GM04504 (cell line): ENCODE measurements at regions not wholly inside any gene's neighbourhood (a gene's known extent, or its start where the extent isn't known, plus 50 kb on each side); places are given as distances from the start of the nearest gene placed in this dataset.

Experiments
- DNase-seq: peaks from one replicate; pipeline ENCODE4 v3.0.0-alpha.2; 2012; ENCODE audit warnings: low read depth

- DNase-seq = no peak
These were observed 222.4 kb downstream of the DIRAS2 start for GRCh38 chr9:90420211-90420610.

DNA sequence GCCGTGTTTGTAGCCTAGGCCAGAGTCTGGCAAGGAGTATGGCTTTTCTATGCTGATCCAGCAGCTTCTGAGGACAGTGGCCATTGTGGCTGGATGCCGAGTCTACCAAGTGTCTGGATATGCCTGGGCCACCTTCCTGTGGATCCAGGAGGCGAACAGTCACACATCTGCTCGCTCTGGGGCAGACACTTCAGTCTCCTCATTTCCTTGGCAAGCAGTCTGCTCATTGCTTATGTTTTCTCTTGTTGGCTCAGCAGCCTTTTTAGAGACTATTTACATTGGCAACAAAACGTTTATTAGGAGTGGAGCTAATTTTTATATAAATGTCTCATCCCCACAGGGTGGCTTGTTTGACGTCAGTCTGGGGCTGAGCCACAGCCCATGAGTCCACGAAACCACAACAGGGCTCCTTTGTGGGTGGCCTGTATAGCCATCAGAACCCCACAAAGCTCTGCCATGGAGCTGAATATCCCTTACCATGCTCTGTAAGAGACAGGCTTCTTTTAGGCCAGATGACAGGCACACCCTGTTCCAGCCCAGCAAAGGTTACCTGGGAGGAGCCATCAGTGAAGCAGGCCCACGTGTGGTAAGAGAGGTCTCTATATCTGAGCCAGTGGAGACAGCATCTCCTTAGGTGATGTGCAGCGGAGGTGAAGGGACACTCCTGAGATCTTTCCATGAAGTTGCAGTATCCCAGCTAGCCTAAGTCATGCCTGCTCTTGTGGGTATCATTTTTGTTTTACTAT, 221.7 kb downstream of the DIRAS2 start:
- DNase-seq = no peak

- no peak for DNase-seq
These were observed 220.8 kb downstream of the DIRAS2 start for GRCh38 chr9:90421786-90422185.

- no peak for DNase-seq
These were observed 218.9 kb downstream of the DIRAS2 start for GRCh38 chr9:90423661-90424193.

GRCh38 chr9:90428517-90428916, 214.1 kb downstream of the DIRAS2 start:
- no peak for DNase-seq

DNA sequence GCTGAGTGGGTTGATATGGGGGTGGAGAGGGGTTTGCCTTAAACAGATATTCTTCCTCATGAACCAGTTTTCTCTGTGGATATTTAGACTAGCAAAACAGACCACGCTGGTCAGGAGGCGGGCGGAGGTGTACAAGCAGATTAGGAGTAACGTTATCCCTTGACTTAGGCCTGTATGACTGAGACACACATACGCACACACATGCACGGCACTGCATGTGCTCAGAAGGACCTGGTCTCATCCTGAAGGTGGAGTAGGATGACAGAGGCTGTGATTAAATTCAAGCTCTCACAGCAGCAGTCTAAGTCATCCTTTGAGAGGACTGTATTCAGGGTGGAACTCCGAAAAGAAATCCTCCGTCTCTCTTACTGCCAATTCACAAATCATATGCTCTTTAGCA, 209.7 kb downstream of the DIRAS2 start:
- no peak for DNase-seq

- DNase-seq = no peak
These were observed 209.2 kb downstream of the DIRAS2 start for GRCh38 chr9:90433398-90433941.

GRCh38 chr9:90441814-90442213, 200.8 kb downstream of the DIRAS2 start:
- DNase-seq = no peak

DNA sequence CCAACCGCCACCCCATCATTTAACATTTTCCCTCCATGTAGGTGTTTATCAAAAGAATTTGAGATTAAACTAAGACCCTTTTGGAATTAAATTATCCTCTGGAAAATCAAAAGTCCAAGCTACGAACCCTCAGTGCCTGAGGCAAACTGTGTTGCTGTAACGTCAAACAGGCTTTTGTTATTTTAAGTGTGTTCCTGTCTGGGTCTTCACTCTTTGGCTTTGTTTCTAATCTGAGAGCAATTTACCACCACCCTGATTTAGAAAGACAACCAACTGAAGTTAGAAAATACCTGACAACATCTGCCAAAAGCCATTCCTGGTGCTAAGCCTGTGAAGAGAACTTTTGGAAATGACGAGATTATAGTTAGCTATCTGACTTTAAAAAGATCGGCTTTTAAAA, 199.9 kb downstream of the DIRAS2 start:
- DNase-seq = no peak

- no peak for DNase-seq
These were observed 197.9 kb downstream of the DIRAS2 start for GRCh38 chr9:90444609-90445204.

GRCh38 chr9:90445391-90445790, 197.2 kb downstream of the DIRAS2 start:
- no peak for DNase-seq

GRCh38 chr9:90446200-90446948, 196.2 kb downstream of the DIRAS2 start:
- DNase-seq = no peak

DNA sequence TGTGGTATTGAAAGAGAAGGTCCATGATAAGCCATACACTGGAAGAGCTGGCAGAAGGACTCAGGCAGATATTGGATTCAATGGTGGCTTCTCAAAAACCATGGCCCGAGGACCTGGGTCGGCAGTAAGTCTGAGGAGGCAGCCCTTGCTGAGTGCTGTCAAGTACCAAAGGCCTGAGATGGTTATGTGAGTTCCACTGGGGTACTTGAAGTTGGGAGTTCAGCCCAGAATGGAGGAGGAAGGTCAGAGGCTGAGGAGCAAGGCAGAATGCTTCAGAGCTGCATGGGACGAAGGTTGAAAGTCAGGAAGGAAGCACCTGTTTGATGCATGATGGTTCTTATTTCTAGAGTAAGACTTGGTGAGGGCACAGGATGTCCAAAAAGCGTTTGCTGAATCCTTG, 194.9 kb downstream of the DIRAS2 start:
- no peak for DNase-seq

DNA sequence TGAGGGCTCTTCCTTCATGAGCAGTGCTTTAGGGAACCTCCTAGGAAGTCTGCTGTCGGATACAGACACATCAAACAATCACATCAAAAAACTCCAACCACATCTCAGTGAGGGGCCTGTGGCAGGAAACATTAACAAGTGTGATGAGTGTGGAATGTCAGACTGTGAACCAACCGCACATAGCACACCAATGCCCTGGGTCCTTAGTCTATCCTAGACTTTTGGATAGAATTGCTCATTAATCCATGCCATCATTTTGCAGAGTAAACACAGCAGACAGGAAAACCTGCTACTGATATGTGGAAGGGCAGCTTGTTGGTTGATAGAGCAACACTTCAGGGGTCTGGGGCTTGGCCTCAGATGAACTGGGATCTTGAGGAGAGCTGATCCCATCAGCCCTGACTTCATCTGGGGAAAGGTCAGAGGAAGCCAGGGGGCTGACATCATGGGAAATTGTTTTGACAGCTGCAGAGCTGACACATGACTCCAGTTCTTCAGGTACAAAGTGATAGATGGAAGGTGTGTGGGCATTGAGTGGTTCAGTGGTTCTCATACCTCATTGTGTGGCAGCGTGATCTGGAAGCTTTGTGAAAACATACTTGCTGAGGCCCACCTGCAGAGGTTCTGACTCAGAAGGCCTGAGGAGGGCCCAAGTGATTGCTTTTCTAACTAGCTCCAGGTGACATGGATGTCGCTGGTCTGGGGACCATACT, 193.3 kb downstream of the DIRAS2 start:
- DNase-seq = no peak

DNA sequence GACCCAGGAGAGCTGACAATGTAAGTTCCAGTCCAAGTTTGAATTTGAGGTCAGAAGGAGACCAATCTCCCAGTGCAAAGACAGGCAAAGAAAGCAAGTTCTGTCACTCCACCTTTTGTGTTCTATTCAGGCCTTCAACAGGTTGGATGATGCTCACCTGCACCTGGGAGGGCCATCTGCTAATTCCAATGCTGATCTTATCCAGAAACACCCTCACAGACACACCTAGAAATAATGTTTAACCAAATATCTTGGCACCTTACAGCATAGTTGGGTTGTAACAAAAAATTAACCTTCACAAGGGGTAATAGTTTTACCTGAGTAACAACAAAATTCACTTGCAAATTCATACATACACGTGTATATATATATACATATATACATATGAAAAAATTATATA, 190.8 kb downstream of the DIRAS2 start:
- DNase-seq = no peak

DNA sequence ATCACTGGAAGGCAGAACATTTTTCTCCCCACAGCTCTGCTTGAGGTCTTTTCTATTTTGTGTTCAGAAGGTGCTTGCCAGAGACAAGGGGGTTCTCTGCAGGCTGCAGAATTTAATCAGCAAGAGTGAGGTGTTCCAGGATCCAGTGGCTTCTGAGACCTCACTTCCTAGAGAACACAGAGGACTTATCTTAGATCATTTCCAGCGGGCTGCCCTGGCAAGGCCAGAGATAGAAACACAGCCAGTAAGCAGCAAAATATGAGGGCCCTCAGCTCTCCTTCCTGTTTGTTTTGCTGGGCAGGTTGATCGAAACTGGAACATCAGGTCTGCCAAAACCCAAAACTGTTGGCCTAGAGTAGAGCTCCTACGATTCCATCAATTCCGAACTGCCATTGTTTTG, 187.3 kb downstream of the DIRAS2 start:
- DNase-seq = no peak

DNA sequence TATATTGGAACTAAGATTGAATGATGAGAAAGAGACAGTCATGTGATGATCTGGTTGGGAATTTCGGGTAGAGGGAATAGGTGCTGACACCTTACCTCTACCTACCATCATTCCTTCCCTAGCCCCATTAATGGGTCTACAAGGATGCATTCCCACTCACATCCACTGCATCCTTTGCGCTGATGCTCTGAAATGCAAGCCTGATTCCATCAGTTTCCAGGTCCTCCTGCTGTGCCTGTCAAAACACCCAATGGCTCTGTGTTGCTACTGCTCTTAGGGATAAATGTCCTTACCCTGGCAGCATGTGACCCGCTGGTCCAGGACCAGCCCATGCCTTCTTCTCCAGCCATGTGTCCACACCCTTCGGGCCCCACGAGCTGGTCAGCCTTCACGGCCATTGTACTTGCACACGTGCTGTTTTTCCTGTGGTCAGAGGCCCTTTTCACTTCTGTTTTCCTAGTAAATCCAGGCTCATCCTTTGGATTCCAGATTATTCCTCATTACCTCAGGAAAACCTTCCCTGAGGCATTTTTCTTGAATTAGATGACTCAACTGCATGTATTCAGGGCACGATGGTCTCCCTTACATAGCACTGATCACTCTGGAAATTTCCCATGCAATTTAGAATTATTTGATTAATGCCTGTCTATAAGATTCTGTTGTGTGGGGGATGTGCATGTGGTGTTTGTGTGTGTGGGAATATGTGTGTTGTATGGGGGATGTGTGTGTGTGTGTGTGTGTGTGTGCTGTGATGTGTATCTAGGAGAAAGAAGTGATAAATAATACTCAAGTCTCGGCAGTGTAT, 185.0 kb downstream of the DIRAS2 start:
- DNase-seq = no peak

DNA sequence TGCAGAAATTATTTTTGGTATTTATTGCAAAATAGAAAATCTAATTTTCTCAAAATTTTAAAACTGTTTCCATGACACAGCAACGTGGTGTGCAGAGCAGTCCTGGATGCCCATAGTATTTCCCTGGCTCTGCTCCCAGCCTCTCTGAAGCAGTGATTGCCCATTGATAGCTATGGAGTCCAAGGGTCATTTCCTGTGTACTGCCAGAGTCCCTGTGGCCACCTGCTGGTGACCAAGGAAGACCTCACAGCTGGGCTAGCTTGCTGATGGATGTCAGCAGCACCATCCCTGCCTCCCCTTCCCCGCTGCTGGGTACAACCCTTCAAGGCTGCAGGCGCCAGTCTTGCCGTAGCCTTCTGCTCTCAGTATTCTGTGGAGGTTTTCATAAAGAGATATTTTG, 184.1 kb downstream of the DIRAS2 start:
- DNase-seq = no peak

DNA sequence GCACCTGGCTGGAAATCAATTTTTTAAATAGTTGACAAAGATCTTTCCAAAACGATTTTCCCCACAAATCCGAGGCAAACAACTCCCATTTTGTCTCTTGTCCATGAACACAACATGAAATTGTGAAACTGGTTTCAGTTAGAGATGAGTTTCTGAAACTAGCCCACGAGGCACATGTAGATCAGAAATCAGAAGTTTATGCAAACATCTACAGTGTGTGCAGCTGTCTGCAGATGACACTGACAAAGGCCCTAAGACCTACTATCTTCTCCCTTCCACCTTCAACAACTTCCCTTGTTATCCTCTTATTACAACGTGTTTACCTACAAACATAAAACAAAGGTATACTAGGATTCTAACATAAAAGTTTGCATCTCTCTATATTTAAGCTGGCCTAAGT, 183.3 kb downstream of the DIRAS2 start:
- DNase-seq = no peak

DNA sequence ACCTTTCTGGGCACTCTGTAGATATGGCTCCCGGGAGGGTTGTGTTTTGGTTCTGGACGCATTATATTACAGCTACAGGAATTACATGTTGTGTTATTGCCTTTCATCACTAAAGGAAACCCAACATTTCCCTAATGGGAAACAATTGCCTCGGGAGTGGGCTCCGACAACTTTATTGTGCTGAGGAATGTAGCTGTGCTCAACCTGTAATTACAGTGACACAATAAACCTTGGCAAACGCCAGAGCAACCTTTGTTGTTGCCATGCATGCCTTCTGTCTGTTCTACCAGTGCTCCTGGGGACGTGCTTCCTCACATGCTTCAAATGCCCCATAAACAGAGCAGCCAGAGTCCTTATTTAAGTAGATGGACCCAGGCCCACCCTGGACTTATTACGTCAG, 182.4 kb downstream of the DIRAS2 start:
- no peak for DNase-seq

DNA sequence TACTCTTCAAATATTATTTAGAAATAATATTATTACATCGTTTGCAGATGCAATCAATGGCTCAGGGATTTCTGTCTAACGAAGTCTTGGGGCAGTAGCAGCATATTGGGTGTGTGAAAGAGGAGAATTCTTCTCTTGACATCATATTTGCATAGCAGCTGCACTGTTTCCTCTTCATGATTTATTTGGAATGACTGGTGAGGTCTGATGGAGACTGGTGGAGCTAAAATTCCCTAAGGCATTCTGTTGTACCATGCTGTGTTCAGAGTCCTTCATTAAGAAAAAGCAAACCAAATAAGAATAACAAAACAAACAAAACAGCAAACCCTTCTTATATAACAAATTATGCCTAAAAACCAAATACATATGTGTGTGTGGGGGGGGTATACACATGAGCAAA, 177.6 kb downstream of the DIRAS2 start:
- DNase-seq = no peak
